Hepatocyte (in vitro differentiated cells): ENCODE measurements at regions not wholly inside any gene's neighbourhood (a gene's known extent, or its start where the extent isn't known, plus 50 kb on each side); places are given as distances from the start of the nearest gene placed in this dataset.

Experiments used
- CTCF ChIP-seq: fragments of 200-600 bp; sonication (generic); IDR thresholded peaks from 2 replicates; pipeline ENCODE4 v1.5.1; 2016; ENCODE audit warnings: antibody characterized with exemption, mild to moderate bottlenecking; ENCODE audit not compliant: poor library complexity
- EZH2 ChIP-seq: fragments of 200-600 bp; sonication (generic); IDR thresholded peaks from 2 replicates; pipeline ENCODE4 v1.6.1; 2016; ENCODE audit warnings: antibody characterized with exemption, mild to moderate bottlenecking, borderline replicate concordance
- EZH2phosphoT487 ChIP-seq: fragments of 200-600 bp; sonication (generic); IDR thresholded peaks from one replicate; pipeline ENCODE4 v1.6.1; 2018; ENCODE audit warnings: antibody characterized with exemption, mild to moderate bottlenecking, low read depth, moderate library complexity; ENCODE audit not compliant: unreplicated experiment, severe bottlenecking

- TF ChIP-seq CTCF (no peak), EZH2phosphoT487 (no peak), EZH2 (no peak)
Observed at GRCh38 chr18:40447820-40448219, 1507.2 kb upstream of the PIK3C3 start.
